Sigmoid colon (tissue), 6 donors: ENCODE measurements at regions not wholly inside any gene's neighbourhood (a gene's known extent, or its start where the extent isn't known, plus 50 kb on each side); places are given as distances from the start of the nearest gene placed in this dataset.
A peak's percentile ranks its signal among the peaks of the same experiment; 100 is the strongest.

Source experiments
- DNase-seq: peaks from one replicate; pipeline ENCODE4 v3.0.0-alpha.2; 2019
- H3K27ac ChIP-seq, 4 donors: fragments of 200-600 bp; sonication (generic); one replicate each; pipeline ENCODE4 v1.5.1; 2016 to 2019; ENCODE audit warnings: mild to moderate bottlenecking in 1 of 4
- H3K27me3 ChIP-seq, 3 donors: fragments of 200-600 bp; sonication (generic); one replicate each; pipeline ENCODE4 v1.5.1; 2019; ENCODE audit warnings: mild to moderate bottlenecking in 1 of 3
- H3K36me3 ChIP-seq, 4 donors: fragments of 200-600 bp; sonication (generic); one replicate each; pipeline ENCODE4 v1.5.1; 2016 to 2019
- H3K4me1 ChIP-seq, 4 donors: fragments of 200-600 bp; sonication (generic); one replicate each; pipeline ENCODE4 v1.5.1; 2017 to 2019
- H3K4me3 ChIP-seq, 4 donors: fragments of 200-600 bp; sonication (generic); one replicate each; pipeline ENCODE4 v1.5.1; 2017 to 2019; ENCODE audit warnings: mild to moderate bottlenecking in 2 of 4, moderate library complexity in 1 of 4
- H3K9me3 ChIP-seq, 4 donors: fragments of 200-600 bp in 3 of 4; sonication (generic) in 3 of 4; one replicate each; pipeline versions ENCODE4 v1.5.1 to v1.6.1; 2013 to 2019
- EP300 ChIP-seq, 4 donors: sonication (generic); formaldehyde crosslinking; IDR thresholded peaks; one replicate each; pipeline ENCODE4 v1.6.1; 2017; ENCODE audit warnings: antibody characterized with exemption in 4 of 4
- POLR2A ChIP-seq, 2 donors: fragments of 450-650 bp; IDR thresholded peaks; one replicate each; pipeline ENCODE4 v1.6.1; 2016; ENCODE audit warnings: antibody characterized with exemption in 2 of 2, mild to moderate bottlenecking in 2 of 2, moderate library complexity in 2 of 2
- POLR2AphosphoS5 ChIP-seq, 4 donors: sonication (generic); formaldehyde crosslinking; IDR thresholded peaks; one replicate each; pipeline ENCODE4 v1.6.1; 2017; ENCODE audit warnings: antibody characterized with exemption in 4 of 4
- WGBS, 2 donors: extraction: QIAGEN DNeasy Blood & Tissue Kit; methylation state at CpG; one replicate each; pipeline ENCODE4 v1.1.7; 2013; 5-methylcytosine and 5-hydroxymethylcytosine counted together
- intact Hi-C: fragments of 100-400 bp; cut with DNase I; formaldehyde crosslinking; loops from one replicate; pipeline ENCODE4 v1.15.1; 2023
- TF ChIP-seq, protein P1 (sequence below), 4 experiments: fragments of 450-650 bp in 3 of 4; fragments of 200-600 bp in 1 of 4; IDR thresholded peaks; one replicate each; pipeline ENCODE4 v1.5.1; 2016 to 2019; ENCODE audit warnings: antibody characterized with exemption in 4 of 4, mild to moderate bottlenecking in 3 of 4, moderate library complexity in 2 of 4
- donor health status: healthy with polysubstance abuse.
- donor health status: healthy.

DNA sequence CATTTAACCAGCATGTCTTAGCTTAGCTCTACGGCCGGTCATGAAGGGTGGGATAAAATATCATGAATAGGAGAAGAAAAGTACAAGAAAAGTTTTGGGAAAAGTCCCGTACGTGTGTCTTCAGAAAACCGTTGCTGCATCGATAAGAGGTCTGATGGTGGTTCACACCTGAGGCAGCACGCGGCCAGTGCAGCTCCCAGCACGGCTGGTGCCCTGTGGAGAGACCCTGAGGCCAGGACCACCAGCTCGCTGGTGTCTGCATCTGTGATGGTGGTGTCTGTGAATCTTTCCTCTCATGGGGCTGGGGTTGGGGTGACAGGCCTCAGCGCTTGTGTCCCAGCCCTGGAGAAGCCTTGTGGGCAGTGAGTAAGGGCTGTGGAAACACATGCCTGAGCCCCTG is 148.9 kb upstream of the IRX4 start:
- no peaks in the 10 kb centered on the region for H3K4me1 ChIP-seq
- no peak for DNase-seq
- H3K9me3 ChIP-seq: no peaks in the 10 kb centered on the region
- no peak overlapping the region for H3K4me3 ChIP-seq
- intact Hi-C loops: no loop called here
- TF ChIP-seq POLR2A (IDR thresholded peaks at IDR 0.05) (no peak), EP300 (IDR thresholded peaks at IDR 0.05) (no peak), POLR2AphosphoS5 (IDR thresholded peaks at IDR 0.05) (no peak)
- TF ChIP-seq, protein P1, sequence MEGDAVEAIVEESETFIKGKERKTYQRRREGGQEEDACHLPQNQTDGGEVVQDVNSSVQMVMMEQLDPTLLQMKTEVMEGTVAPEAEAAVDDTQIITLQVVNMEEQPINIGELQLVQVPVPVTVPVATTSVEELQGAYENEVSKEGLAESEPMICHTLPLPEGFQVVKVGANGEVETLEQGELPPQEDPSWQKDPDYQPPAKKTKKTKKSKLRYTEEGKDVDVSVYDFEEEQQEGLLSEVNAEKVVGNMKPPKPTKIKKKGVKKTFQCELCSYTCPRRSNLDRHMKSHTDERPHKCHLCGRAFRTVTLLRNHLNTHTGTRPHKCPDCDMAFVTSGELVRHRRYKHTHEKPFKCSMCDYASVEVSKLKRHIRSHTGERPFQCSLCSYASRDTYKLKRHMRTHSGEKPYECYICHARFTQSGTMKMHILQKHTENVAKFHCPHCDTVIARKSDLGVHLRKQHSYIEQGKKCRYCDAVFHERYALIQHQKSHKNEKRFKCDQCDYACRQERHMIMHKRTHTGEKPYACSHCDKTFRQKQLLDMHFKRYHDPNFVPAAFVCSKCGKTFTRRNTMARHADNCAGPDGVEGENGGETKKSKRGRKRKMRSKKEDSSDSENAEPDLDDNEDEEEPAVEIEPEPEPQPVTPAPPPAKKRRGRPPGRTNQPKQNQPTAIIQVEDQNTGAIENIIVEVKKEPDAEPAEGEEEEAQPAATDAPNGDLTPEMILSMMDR (IDR thresholded peaks at IDR 0.05): no peak
- WGBS, 2 donors: 85 to 91% methylated on average over 11 of the region's 11 CpGs
- no peaks in the 10 kb centered on the region for H3K36me3 ChIP-seq
- no peak overlapping the region for H3K27ac ChIP-seq
- no peaks in the 10 kb centered on the region for H3K27me3 ChIP-seq

DNA sequence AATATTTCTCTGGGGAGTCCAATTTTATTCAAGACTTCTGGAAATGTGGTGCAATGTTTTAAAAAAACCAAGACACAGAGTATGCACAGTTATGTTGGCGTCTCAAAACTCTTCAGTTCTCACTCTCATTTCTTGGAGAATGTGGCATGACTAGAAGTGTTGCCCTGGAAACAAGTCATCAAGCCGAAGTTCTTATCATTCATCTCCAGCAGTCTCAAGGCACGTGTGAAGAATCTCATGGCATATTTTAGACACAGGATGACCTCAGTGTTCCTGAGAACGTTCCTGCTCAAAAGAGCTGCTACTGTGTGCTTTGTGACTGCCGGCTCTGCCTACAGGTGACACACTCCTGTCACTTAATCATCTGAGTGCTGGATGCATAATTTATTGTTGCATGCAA is 147.4 kb upstream of the IRX4 start:
- TF ChIP-seq EP300 (IDR thresholded peaks at IDR 0.05): no peak
- TF ChIP-seq, protein P1 (IDR thresholded peaks at IDR 0.05): no peak
- no peak for TF ChIP-seq POLR2AphosphoS5 (IDR thresholded peaks at IDR 0.05)
- TF ChIP-seq POLR2A (IDR thresholded peaks at IDR 0.05): no peak
- no peak for DNase-seq
- no peak overlapping the region for H3K4me3 ChIP-seq
- intact Hi-C loops: no loop called here
- no peaks in the 10 kb centered on the region for H3K4me1 ChIP-seq
- H3K27me3 ChIP-seq: no peaks in the 10 kb centered on the region
- 45 to 46% methylated on average over 5 of the region's 5 CpGs for WGBS, 2 donors
- H3K27ac ChIP-seq: no peak overlapping the region
- no peaks in the 10 kb centered on the region for H3K9me3 ChIP-seq
- no peaks in the 10 kb centered on the region for H3K36me3 ChIP-seq

DNA sequence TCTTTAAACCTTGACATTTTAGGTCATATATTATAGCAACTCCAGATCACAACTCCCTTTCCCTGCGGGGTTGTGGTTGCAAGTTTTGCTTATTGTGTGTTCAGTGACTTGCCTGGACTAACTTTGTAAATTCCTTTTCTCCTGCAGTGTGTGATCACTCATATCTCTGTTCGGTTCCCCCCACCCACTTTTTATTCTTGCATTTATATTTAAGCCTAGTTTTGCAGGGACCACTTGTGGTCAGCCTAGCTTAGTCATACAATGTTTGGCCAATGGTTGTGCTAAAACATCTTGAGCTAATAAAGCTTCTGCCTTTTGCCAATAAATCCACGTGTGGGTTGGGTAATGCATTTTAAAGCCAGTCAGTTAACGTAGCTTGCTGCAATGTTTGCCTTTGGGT is 146.5 kb upstream of the IRX4 start:
- Histone ChIP-seq H3K4me3 (no peak overlapping the region), H3K9me3 (peaks cover 0 to 2% (median 0%) of the 10 kb centered on the region in 4 donors), H3K27ac (peak overlapping the region in 1 of 4 donors; percentile 25), H3K36me3 (no peaks in the 10 kb centered on the region), H3K4me1 (no peaks in the 10 kb centered on the region), H3K27me3 (no peaks in the 10 kb centered on the region)
- DNase-seq: no peak
- TF ChIP-seq POLR2AphosphoS5 (IDR thresholded peaks at IDR 0.05): peak in 1 of 4 donors; percentile 57
- TF ChIP-seq POLR2A (IDR thresholded peaks at IDR 0.05): no peak
- TF ChIP-seq, protein P1 (IDR thresholded peaks at IDR 0.05): no peak
- 35 to 58% methylated on average over 4 of the region's 4 CpGs for WGBS, 2 donors
- intact Hi-C loops: no loop called here

DNA sequence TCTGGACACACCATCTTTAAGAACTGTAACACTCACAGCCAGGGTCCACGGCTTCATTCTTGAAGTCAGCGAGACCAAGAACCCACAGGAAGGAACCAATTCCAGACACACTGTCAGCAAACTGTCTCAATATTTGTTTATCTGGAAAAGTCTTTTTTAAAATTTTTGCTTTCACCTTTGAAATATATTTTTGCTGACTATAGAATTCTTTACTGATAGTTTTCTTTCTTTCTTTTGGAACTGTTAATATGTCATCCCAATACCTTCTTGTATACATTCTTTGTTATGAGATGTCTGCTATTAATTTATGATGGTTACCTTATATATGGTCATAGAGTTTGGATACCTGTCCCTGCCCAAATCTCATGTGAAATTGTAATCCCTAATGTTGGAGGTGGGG is 145.1 kb upstream of the IRX4 start:
- Histone ChIP-seq H3K9me3 (peaks cover 0 to 2% (median 0%) of the 10 kb centered on the region in 4 donors), H3K4me1 (no peaks in the 10 kb centered on the region), H3K27ac (no peak overlapping the region), H3K27me3 (no peaks in the 10 kb centered on the region), H3K36me3 (no peaks in the 10 kb centered on the region), H3K4me3 (no peak overlapping the region)
- no peak for TF ChIP-seq POLR2AphosphoS5 (IDR thresholded peaks at IDR 0.05)
- no peak for TF ChIP-seq POLR2A (IDR thresholded peaks at IDR 0.05)
- no peak for TF ChIP-seq EP300 (IDR thresholded peaks at IDR 0.05)
- TF ChIP-seq, protein P1 (IDR thresholded peaks at IDR 0.05): no peak
- 89 to 92% methylated on average over 2 of the region's 2 CpGs for WGBS, 2 donors
- no peak for DNase-seq
- intact Hi-C loops: no loop called here

DNA sequence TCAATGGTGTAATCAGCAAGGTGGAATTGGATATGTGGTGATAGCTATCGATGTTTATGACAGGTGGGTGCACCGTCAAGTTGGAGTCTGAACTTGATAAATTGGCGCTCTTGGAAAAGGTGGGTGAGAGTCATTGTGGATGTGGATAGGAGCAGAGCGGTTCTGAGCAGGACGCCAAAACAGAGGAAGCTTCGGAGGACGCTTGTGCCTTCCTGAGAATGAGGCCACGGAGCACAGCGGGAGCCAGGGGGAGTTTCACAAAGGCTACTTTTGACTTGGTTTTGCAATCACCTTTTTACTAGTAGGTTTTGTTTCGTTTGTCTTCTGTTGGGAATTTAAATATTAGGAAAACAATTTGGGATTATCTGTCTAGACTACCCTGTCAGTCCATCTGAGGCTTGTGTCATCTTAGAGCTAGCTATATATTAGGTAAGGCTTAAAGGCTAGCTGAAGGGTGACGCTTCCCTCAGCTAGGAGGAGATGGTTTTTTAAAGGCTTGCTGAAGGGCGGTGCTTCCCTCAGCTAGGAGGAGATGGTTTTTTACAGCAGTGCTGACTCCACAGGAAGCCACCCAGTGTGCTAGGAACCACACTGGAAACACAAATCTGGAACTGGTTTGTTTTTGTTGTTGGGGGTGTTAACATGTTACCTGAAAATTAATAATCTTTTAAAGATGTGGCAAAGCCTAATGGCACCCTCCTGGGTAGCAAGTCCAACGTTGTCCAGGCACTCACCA is 142.4 kb upstream of the IRX4 start:
- Histone ChIP-seq H3K4me1 (no peaks in the 10 kb centered on the region), H3K36me3 (no peaks in the 10 kb centered on the region), H3K27me3 (no peaks in the 10 kb centered on the region), H3K27ac (no peak overlapping the region), H3K9me3 (peaks cover 0 to 2% (median 0%) of the 10 kb centered on the region in 4 donors), H3K4me3 (no peak overlapping the region)
- DNase-seq: no peak
- 70 to 73% methylated on average over 13 of the region's 13 CpGs for WGBS, 2 donors
- intact Hi-C loops: no loop called here
- TF ChIP-seq POLR2A (IDR thresholded peaks at IDR 0.05): no peak
- TF ChIP-seq POLR2AphosphoS5 (IDR thresholded peaks at IDR 0.05): no peak
- TF ChIP-seq, protein P1 (IDR thresholded peaks at IDR 0.05): no peak
- no peak for TF ChIP-seq EP300 (IDR thresholded peaks at IDR 0.05)
